ENCODE measurements at regions not wholly inside any gene's neighbourhood (a gene's known extent, or its start where the extent isn't known, plus 50 kb on each side); places are given as distances from the start of the nearest gene placed in this dataset.

DNA sequence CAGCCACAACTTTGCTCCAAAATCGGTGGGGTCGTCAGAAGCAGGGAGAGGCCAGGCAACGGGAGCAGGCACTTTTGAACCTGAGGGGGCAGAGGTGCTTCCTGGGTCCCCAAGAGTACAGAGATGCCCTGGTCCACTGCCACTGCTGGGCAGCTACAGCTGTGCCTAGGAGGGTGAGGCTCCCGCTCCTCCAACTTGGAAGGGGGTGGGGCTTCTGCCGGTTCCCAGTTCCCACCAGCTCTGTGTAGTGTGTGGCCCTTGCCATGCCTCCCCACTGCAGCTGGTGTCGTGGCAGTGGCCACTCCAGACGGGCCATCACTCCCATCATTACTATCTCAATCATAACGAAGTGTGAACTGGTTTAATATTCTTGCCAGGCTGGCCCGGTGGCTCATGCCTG is 1496.3 kb downstream of the PCDH7 start:
- Histone ChIP-seq H3K27ac (no peak overlapping the region), H3K4me1 (no peaks in the 10 kb centered on the region), H3K27me3 (no peaks in the 10 kb centered on the region), H3K4me3 (no peak overlapping the region), H3K36me3 (no peaks in the 10 kb centered on the region), H3K9me3 (no peaks in the 10 kb centered on the region)
- TF ChIP-seq POLR2A (IDR thresholded peaks at IDR 0.05): no peak
- TF ChIP-seq, protein P1, sequence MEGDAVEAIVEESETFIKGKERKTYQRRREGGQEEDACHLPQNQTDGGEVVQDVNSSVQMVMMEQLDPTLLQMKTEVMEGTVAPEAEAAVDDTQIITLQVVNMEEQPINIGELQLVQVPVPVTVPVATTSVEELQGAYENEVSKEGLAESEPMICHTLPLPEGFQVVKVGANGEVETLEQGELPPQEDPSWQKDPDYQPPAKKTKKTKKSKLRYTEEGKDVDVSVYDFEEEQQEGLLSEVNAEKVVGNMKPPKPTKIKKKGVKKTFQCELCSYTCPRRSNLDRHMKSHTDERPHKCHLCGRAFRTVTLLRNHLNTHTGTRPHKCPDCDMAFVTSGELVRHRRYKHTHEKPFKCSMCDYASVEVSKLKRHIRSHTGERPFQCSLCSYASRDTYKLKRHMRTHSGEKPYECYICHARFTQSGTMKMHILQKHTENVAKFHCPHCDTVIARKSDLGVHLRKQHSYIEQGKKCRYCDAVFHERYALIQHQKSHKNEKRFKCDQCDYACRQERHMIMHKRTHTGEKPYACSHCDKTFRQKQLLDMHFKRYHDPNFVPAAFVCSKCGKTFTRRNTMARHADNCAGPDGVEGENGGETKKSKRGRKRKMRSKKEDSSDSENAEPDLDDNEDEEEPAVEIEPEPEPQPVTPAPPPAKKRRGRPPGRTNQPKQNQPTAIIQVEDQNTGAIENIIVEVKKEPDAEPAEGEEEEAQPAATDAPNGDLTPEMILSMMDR (IDR thresholded peaks at IDR 0.05 in 4 of 5, conservative IDR thresholded peaks at IDR 0.05 in 1 of 5): no peak
- DNase-seq (no peak), ATAC-seq (no peak)
- intact Hi-C loops (cut with DNase I; ENCODE audit: low total_unique reads): no loop called here
- in situ Hi-C loops (cut with MboI; ENCODE audit: low sequenced_read_pairs in 4 of 4): no loop called here

DNA sequence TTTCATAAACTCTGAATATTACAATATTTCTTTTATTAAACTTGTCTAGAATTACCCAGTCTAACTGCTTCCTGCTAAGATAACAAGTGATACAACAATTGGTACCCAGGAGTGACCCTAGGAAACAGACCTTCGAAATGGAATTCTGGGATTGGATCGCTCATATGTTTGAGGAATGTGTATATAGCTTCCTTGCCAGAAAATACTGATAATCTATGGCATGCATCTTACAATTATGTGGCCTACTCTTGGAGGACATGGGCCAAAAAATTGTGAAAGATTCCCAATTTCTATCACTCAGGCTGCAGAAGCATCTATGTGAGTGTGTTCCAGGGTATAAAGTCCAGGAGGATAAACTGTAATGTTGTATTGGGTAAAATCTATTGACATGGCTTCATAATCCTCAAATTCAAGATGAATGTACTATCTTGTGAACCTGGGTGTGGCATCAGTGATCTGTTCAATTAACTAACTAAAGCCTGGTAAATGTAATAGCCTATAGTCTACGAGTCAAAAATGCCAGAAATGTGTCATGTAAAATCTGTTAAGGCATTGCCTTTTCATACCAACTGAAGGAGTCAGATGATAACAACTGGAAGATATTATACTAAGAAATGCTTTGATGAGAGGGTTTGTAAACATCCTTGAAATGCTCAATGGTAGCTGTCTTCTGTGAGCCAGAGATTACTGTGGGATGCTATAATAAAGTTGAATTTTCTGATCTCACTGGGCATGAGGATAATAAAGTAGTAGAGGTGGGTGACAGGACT is 1499.3 kb downstream of the PCDH7 start:
- TF ChIP-seq POLR2A (IDR thresholded peaks at IDR 0.05): no peak
- TF ChIP-seq, protein P1 (IDR thresholded peaks at IDR 0.05 in 4 of 5, conservative IDR thresholded peaks at IDR 0.05 in 1 of 5): no peak
- no peak for DNase-seq
- ATAC-seq: no peak
- H3K9me3 ChIP-seq: no peaks in the 10 kb centered on the region
- H3K4me1 ChIP-seq: no peaks in the 10 kb centered on the region
- intact Hi-C loops (cut with DNase I; ENCODE audit: low total_unique reads): no loop called here
- in situ Hi-C loops (cut with MboI; ENCODE audit: low sequenced_read_pairs in 4 of 4): no loop called here
- H3K4me3 ChIP-seq: no peak overlapping the region
- H3K36me3 ChIP-seq: no peaks in the 10 kb centered on the region
- H3K27ac ChIP-seq: no peak overlapping the region
- H3K27me3 ChIP-seq: no peaks in the 10 kb centered on the region

DNA sequence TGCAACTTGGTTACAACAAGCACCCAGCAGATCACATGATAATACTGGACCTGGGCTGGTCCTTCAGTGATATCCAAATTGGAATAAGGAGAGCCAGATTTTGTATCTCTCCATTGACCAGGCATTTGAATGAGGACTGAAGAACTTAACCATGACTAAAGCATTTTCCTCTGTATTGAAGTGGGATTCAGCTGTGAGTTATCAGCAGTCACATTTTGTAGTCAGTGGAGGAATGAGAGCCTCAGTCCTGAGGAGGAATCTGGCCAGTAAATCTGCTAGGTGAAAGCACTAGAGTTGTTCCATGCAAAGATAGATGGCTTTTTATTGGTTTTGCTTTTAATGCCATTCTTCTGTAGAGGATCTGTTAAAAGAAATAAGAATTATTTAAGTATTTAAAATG is 1506.0 kb downstream of the PCDH7 start:
- TF ChIP-seq, protein P1 (IDR thresholded peaks at IDR 0.05 in 4 of 5, conservative IDR thresholded peaks at IDR 0.05 in 1 of 5): no peak
- TF ChIP-seq POLR2A (IDR thresholded peaks at IDR 0.05): no peak
- DNase-seq (no peak), ATAC-seq (no peak)
- H3K9me3 ChIP-seq: no peaks in the 10 kb centered on the region
- in situ Hi-C loops (cut with MboI; ENCODE audit: low sequenced_read_pairs in 4 of 4) (no loop called here), intact Hi-C loops (cut with DNase I; ENCODE audit: low total_unique reads) (no loop called here)
- H3K36me3 ChIP-seq: no peaks in the 10 kb centered on the region
- no peaks in the 10 kb centered on the region for H3K27me3 ChIP-seq
- H3K4me1 ChIP-seq: no peaks in the 10 kb centered on the region
- no peak overlapping the region for H3K27ac ChIP-seq
- H3K4me3 ChIP-seq: no peak overlapping the region

DNA sequence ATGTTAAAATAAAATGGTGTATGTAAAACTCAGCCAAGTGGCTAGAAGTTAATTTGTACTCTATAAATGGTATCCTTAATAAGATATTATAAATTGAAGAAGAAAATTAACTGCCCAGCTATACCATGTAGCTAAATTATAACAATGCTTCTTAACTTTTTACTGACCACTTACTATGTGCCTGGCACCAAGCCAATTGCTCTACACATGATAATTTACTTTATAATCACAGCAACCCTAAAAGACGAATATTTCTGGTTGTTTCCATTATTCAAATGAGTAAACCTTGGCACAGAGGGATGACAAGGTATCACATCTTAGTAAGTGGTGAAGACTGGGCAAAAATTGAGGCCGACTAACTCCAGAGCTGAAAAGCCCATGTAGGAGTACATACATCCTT is 1506.6 kb downstream of the PCDH7 start:
- DNase-seq (no peak), ATAC-seq (no peak)
- TF ChIP-seq, protein P1 (IDR thresholded peaks at IDR 0.05 in 4 of 5, conservative IDR thresholded peaks at IDR 0.05 in 1 of 5): no peak
- TF ChIP-seq POLR2A (IDR thresholded peaks at IDR 0.05): no peak
- Histone ChIP-seq H3K4me3 (no peak overlapping the region), H3K27me3 (no peaks in the 10 kb centered on the region), H3K36me3 (no peaks in the 10 kb centered on the region), H3K27ac (no peak overlapping the region), H3K4me1 (no peaks in the 10 kb centered on the region), H3K9me3 (no peaks in the 10 kb centered on the region)
- intact Hi-C loops (cut with DNase I; ENCODE audit: low total_unique reads): no loop called here
- in situ Hi-C loops (cut with MboI; ENCODE audit: low sequenced_read_pairs in 4 of 4): no loop called here

DNA sequence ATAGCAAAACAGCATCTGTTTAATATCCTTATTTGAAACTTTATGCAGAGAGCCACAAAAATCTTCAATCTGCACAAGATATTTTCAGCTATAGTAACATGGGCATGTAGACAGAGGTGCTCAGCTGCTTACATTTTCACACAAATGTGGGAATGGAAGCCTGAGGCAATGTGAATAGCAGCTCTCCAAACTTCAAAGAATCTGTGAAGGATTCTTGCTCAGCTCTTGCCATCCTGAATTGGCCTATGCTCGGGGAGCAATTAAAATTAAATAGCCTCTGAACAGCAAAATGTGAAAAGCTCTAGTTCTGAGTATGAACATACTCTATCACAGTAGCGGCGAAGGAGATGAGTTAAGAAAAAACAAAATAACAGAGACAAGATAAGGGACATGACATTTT is 1523.8 kb downstream of the PCDH7 start:
- H3K4me3 ChIP-seq: no peak overlapping the region
- no peaks in the 10 kb centered on the region for H3K27me3 ChIP-seq
- in situ Hi-C loops (cut with MboI; ENCODE audit: low sequenced_read_pairs in 4 of 4) (no loop called here), intact Hi-C loops (cut with DNase I; ENCODE audit: low total_unique reads) (no loop called here)
- no peaks in the 10 kb centered on the region for H3K4me1 ChIP-seq
- H3K27ac ChIP-seq: no peak overlapping the region
- no peak for TF ChIP-seq POLR2A (IDR thresholded peaks at IDR 0.05)
- TF ChIP-seq, protein P1 (IDR thresholded peaks at IDR 0.05 in 4 of 5, conservative IDR thresholded peaks at IDR 0.05 in 1 of 5): no peak
- DNase-seq (no peak), ATAC-seq (no peak)
- no peaks in the 10 kb centered on the region for H3K36me3 ChIP-seq
- H3K9me3 ChIP-seq: no peaks in the 10 kb centered on the region
